Suprapubic skin (tissue), 4 donors: ENCODE measurements at regions not wholly inside any gene's neighbourhood (a gene's known extent, or its start where the extent isn't known, plus 50 kb on each side); places are given as distances from the start of the nearest gene placed in this dataset.

Source experiments
- DNase-seq, 2 donors: peaks; one replicate each; pipeline ENCODE4 v3.0.0-alpha.2; 2019; ENCODE audit warnings: low spot score in 2 of 2
- H3K27ac ChIP-seq: fragments of 200-600 bp; sonication (generic); one replicate; pipeline ENCODE4 v1.5.1; 2019
- H3K27me3 ChIP-seq: fragments of 200-600 bp; sonication (generic); one replicate; pipeline ENCODE4 v1.5.1; 2019
- H3K36me3 ChIP-seq: fragments of 200-600 bp; sonication (generic); one replicate; pipeline ENCODE4 v1.5.1; 2019
- H3K4me1 ChIP-seq: fragments of 200-600 bp; sonication (generic); one replicate; pipeline ENCODE4 v1.5.1; 2019
- H3K4me3 ChIP-seq: fragments of 200-600 bp; sonication (generic); one replicate; pipeline ENCODE4 v1.5.1; 2019; ENCODE audit warnings: mild to moderate bottlenecking
- H3K9me3 ChIP-seq: fragments of 200-600 bp; sonication (generic); one replicate; pipeline ENCODE4 v1.5.1; 2019
- EP300 ChIP-seq: sonication (generic); formaldehyde crosslinking; IDR thresholded peaks from one replicate; pipeline ENCODE4 v1.6.1; 2017; ENCODE audit warnings: antibody characterized with exemption
- POLR2A ChIP-seq, 2 donors: fragments of 450-650 bp; IDR thresholded peaks; one replicate each; pipeline ENCODE4 v1.6.1; 2017; ENCODE audit warnings: antibody characterized with exemption in 2 of 2, mild to moderate bottlenecking in 2 of 2, moderate library complexity in 2 of 2
- POLR2AphosphoS5 ChIP-seq, 3 donors: sonication (generic); formaldehyde crosslinking; IDR thresholded peaks; one replicate each; pipeline ENCODE4 v1.6.1; 2017; ENCODE audit warnings: antibody characterized with exemption in 3 of 3
- WGBS: methylation state at CpG from one replicate; pipeline ENCODE4 v1.1.5; 2018; 5-methylcytosine and 5-hydroxymethylcytosine counted together
- TF ChIP-seq, protein P1 (sequence below), 2 donors: fragments of 200-600 bp in 1 of 2; fragments of 450-650 bp in 1 of 2; sonication (generic) in 1 of 2; IDR thresholded peaks; one replicate each; pipeline ENCODE4 v1.5.1; 2016 to 2019; ENCODE audit warnings: antibody characterized with exemption in 2 of 2, mild to moderate bottlenecking in 1 of 2, moderate library complexity in 1 of 2

- no peaks in the 10 kb centered on the region for H3K9me3 ChIP-seq
- DNase-seq: no peak
- H3K27ac ChIP-seq: no peak overlapping the region
- TF ChIP-seq, protein P1, sequence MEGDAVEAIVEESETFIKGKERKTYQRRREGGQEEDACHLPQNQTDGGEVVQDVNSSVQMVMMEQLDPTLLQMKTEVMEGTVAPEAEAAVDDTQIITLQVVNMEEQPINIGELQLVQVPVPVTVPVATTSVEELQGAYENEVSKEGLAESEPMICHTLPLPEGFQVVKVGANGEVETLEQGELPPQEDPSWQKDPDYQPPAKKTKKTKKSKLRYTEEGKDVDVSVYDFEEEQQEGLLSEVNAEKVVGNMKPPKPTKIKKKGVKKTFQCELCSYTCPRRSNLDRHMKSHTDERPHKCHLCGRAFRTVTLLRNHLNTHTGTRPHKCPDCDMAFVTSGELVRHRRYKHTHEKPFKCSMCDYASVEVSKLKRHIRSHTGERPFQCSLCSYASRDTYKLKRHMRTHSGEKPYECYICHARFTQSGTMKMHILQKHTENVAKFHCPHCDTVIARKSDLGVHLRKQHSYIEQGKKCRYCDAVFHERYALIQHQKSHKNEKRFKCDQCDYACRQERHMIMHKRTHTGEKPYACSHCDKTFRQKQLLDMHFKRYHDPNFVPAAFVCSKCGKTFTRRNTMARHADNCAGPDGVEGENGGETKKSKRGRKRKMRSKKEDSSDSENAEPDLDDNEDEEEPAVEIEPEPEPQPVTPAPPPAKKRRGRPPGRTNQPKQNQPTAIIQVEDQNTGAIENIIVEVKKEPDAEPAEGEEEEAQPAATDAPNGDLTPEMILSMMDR (IDR thresholded peaks at IDR 0.05): no peak
- TF ChIP-seq POLR2AphosphoS5 (IDR thresholded peaks at IDR 0.05): no peak
- no peaks in the 10 kb centered on the region for H3K27me3 ChIP-seq
- no peaks in the 10 kb centered on the region for H3K36me3 ChIP-seq
- no peak overlapping the region for H3K4me3 ChIP-seq
- 61% methylated on average over 9 of the region's 9 CpGs for WGBS
- H3K4me1 ChIP-seq: no peaks in the 10 kb centered on the region
These were observed 327.8 kb upstream of the MAF start for GRCh38 chr16:79928142-79928873.

GRCh38 chr16:79926451-79927205 is 326.1 kb upstream of the MAF start:
- 79% methylated on average over 11 of the region's 11 CpGs for WGBS

DNA sequence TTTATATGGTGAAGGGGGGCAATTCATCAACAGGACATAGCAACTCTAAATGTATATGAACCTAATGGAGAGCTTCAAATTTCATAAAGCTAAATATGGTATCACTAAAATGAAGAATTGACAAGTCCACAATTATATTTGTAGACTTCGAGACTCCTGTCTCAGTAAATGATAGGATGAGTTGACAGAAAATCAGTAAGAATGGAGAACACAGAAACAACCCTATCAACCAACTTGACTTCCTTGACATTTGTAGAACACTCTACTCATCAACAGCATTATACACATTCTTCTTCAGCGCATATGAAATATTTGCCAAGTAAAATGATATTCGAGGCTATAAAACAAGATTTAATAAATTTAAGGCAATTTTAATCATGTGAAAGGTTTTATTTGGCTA is 322.9 kb upstream of the MAF start:
- Histone ChIP-seq H3K4me3 (no peak overlapping the region), H3K9me3 (no peaks in the 10 kb centered on the region), H3K27ac (no peak overlapping the region), H3K4me1 (no peaks in the 10 kb centered on the region), H3K36me3 (no peaks in the 10 kb centered on the region), H3K27me3 (no peaks in the 10 kb centered on the region)
- 94% methylated on average over 3 of the region's 3 CpGs for WGBS
- no peak for TF ChIP-seq POLR2A (IDR thresholded peaks at IDR 0.05)
- TF ChIP-seq POLR2AphosphoS5 (IDR thresholded peaks at IDR 0.05): no peak
- no peak for TF ChIP-seq EP300
- TF ChIP-seq, protein P1 (IDR thresholded peaks at IDR 0.05): no peak
- DNase-seq: no peak

More at GRCh38 chr16:79926451-79927205, 326.1 kb upstream of the MAF start:
- Histone ChIP-seq H3K27me3 (no peaks in the 10 kb centered on the region), H3K4me3 (no peak overlapping the region), H3K4me1 (no peaks in the 10 kb centered on the region), H3K27ac (no peak overlapping the region), H3K9me3 (no peaks in the 10 kb centered on the region), H3K36me3 (no peaks in the 10 kb centered on the region)
- DNase-seq: no peak
- no peak for TF ChIP-seq POLR2A (IDR thresholded peaks at IDR 0.05)
- TF ChIP-seq EP300: no peak
- TF ChIP-seq, protein P1 (IDR thresholded peaks at IDR 0.05): no peak
- no peak for TF ChIP-seq POLR2AphosphoS5 (IDR thresholded peaks at IDR 0.05)

DNA sequence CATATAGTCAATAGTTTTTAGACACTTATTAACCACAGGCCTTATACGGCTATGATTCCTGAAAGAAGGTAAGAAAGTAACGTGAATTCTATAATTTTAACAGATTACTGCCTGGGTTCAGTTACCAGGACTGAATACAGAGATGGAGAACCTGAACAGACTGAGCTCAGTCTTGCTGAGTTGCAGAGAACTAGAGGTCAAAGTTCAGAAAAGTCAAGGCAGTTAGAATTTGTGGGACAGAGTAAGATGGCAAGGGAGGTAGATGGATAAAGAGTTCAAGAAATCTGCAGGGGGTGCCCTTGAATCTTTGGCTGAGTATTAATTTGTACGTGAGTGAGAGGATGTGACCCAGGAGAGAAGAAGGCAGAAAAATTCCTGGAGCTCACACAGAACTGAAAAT is 320.1 kb upstream of the MAF start:
- no peak overlapping the region for H3K27ac ChIP-seq
- H3K4me1 ChIP-seq: no peaks in the 10 kb centered on the region
- no peak for DNase-seq
- WGBS: 96% methylated on average over 3 of the region's 3 CpGs
- H3K9me3 ChIP-seq: no peaks in the 10 kb centered on the region
- no peaks in the 10 kb centered on the region for H3K27me3 ChIP-seq
- H3K4me3 ChIP-seq: no peak overlapping the region
- TF ChIP-seq POLR2A (IDR thresholded peaks at IDR 0.05): no peak
- TF ChIP-seq, protein P1 (IDR thresholded peaks at IDR 0.05): no peak
- no peak for TF ChIP-seq POLR2AphosphoS5 (IDR thresholded peaks at IDR 0.05)
- TF ChIP-seq EP300: no peak
- no peaks in the 10 kb centered on the region for H3K36me3 ChIP-seq

GRCh38 chr16:79918916-79919315 is 318.4 kb upstream of the MAF start:
- Histone ChIP-seq H3K4me1 (no peaks in the 10 kb centered on the region), H3K9me3 (no peaks in the 10 kb centered on the region), H3K27me3 (no peaks in the 10 kb centered on the region), H3K27ac (no peak overlapping the region), H3K4me3 (no peak overlapping the region), H3K36me3 (no peaks in the 10 kb centered on the region)
- TF ChIP-seq EP300 (no peak), POLR2A (IDR thresholded peaks at IDR 0.05) (no peak)
- 58% methylated on average over 3 of the region's 3 CpGs for WGBS
- no peak for DNase-seq
